H9 (cell line): ENCODE measurements at regions not wholly inside any gene's neighbourhood (a gene's known extent, or its start where the extent isn't known, plus 50 kb on each side); places are given as distances from the start of the nearest gene placed in this dataset.

Source experiments
- DNase-seq: peaks from one replicate; pipeline ENCODE4 v3.0.0-alpha.2; 2017
- H2AFZ ChIP-seq: one replicate; pipeline ENCODE4 v1.6.1; 2013; ENCODE audit warnings: mild to moderate bottlenecking, low read length, control low read depth, moderate library complexity
- H2AK5ac ChIP-seq: 2 replicates; pipeline ENCODE4 v1.6.1; 2013; ENCODE audit warnings: low read length, control low read depth, mixed read lengths; ENCODE audit not compliant: insufficient read length
- H2BK120ac ChIP-seq: one replicate; pipeline ENCODE4 v1.6.1; 2013; ENCODE audit warnings: low read depth, mild to moderate bottlenecking, low read length, control low read depth, inconsistent platforms; ENCODE audit not compliant: poor library complexity, severe bottlenecking
- H2BK12ac ChIP-seq: 2 replicates; pipeline ENCODE4 v1.6.1; 2013; ENCODE audit warnings: low read length, control low read depth, mixed read lengths, low read depth; ENCODE audit not compliant: insufficient read length
- H2BK15ac ChIP-seq: 2 replicates; pipeline ENCODE4 v1.6.1; 2013; ENCODE audit warnings: low read depth, low read length, control low read depth
- H2BK20ac ChIP-seq: one replicate; pipeline ENCODE4 v1.6.1; 2013; ENCODE audit warnings: low read depth, mild to moderate bottlenecking, low read length, control low read depth, inconsistent platforms; ENCODE audit not compliant: poor library complexity, severe bottlenecking
- H2BK5ac ChIP-seq: 2 replicates; pipeline ENCODE4 v1.6.1; 2013; ENCODE audit warnings: low read length, control low read depth, mixed read lengths; ENCODE audit not compliant: insufficient read length
- H3K14ac ChIP-seq: 2 replicates; pipeline ENCODE4 v1.6.1; 2013; ENCODE audit warnings: low read length, control low read depth; ENCODE audit not compliant: insufficient read depth
- H3K18ac ChIP-seq: 2 replicates; pipeline ENCODE4 v1.6.1; 2013; ENCODE audit warnings: low read depth, mild to moderate bottlenecking, mixed read lengths, low read length, control low read depth; ENCODE audit not compliant: insufficient read length
- H3K23ac ChIP-seq: 2 replicates; pipeline ENCODE4 v1.6.1; 2013; ENCODE audit warnings: low read length, control low read depth, mixed read lengths, low read depth; ENCODE audit not compliant: insufficient read length
- H3K23me2 ChIP-seq: 2 replicates; pipeline ENCODE4 v1.6.1; 2013; ENCODE audit warnings: low read depth, mild to moderate bottlenecking, mixed read lengths, low read length, control low read depth; ENCODE audit not compliant: insufficient read length, poor library complexity, severe bottlenecking
- H3K27ac ChIP-seq: 2 replicates; pipeline ENCODE4 v1.5.1; 2013; ENCODE audit warnings: low read length, control low read depth, mixed read lengths, low read depth; ENCODE audit not compliant: insufficient read length
- H3K27me3 ChIP-seq: 2 replicates; pipeline ENCODE4 v1.6.1; 2013; ENCODE audit warnings: low read length, control low read depth, inconsistent platforms; ENCODE audit not compliant: insufficient read depth
- H3K4ac ChIP-seq: 2 replicates; pipeline ENCODE4 v1.6.1; 2013; ENCODE audit warnings: low read depth, mild to moderate bottlenecking, control low read depth, inconsistent platforms, low read length, moderate library complexity
- H3K4me1 ChIP-seq: 2 replicates; pipeline ENCODE4 v1.6.1; 2013; ENCODE audit warnings: low read length, control low read depth, inconsistent platforms; ENCODE audit not compliant: insufficient read depth
- H3K4me2 ChIP-seq: 2 replicates; pipeline ENCODE4 v1.6.1; 2013; ENCODE audit warnings: low read length, control low read depth, mixed read lengths; ENCODE audit not compliant: insufficient read length, insufficient read depth
- H3K56ac ChIP-seq: 2 replicates; pipeline ENCODE4 v1.6.1; 2013; ENCODE audit warnings: low read depth, mild to moderate bottlenecking, mixed read lengths, low read length, control low read depth; ENCODE audit not compliant: insufficient read length
- H3K79me1 ChIP-seq: 2 replicates; pipeline ENCODE4 v1.6.1; 2013; ENCODE audit warnings: low read depth, mild to moderate bottlenecking, moderate library complexity, low read length, control low read depth, inconsistent platforms; ENCODE audit not compliant: insufficient read depth, poor library complexity, severe bottlenecking
- H3K79me2 ChIP-seq: 2 replicates; pipeline ENCODE4 v1.6.1; 2013; ENCODE audit warnings: low read length, control low read depth, inconsistent platforms; ENCODE audit not compliant: insufficient read depth
- H3K9ac ChIP-seq: 2 replicates; pipeline ENCODE4 v1.6.1; 2013; ENCODE audit warnings: low read length, control low read depth, mixed read lengths; ENCODE audit not compliant: insufficient read length; ENCODE audit errors: extremely low read depth
- H3K9me3 ChIP-seq: one replicate; pipeline ENCODE4 v1.6.1; 2013; ENCODE audit warnings: low read depth, low read length, inconsistent platforms; ENCODE audit not compliant: control insufficient read depth
- H3T11ph ChIP-seq: one replicate; pipeline ENCODE4 v1.6.1; 2013; ENCODE audit warnings: mild to moderate bottlenecking, low read length, control low read depth, inconsistent platforms
- H4K20me1 ChIP-seq: one replicate; pipeline ENCODE4 v1.6.1; 2013; ENCODE audit not compliant: control insufficient read depth, insufficient read length, insufficient read depth
- H4K5ac ChIP-seq: 2 replicates; pipeline ENCODE4 v1.6.1; 2013; ENCODE audit warnings: low read depth, mild to moderate bottlenecking, mixed read lengths, low read length, control low read depth; ENCODE audit not compliant: insufficient read length
- H4K8ac ChIP-seq: replicated peaks from 2 replicates; pipeline ENCODE4 v1.6.1; 2013; ENCODE audit warnings: low read length, control low read depth, mixed read lengths, low read depth; ENCODE audit not compliant: insufficient read length
- H4K91ac ChIP-seq: 2 replicates; pipeline ENCODE4 v1.6.1; 2013; ENCODE audit warnings: low read depth, mild to moderate bottlenecking, moderate library complexity, mixed read lengths, low read length, control low read depth; ENCODE audit not compliant: insufficient read length
- H3K27ac Mint-ChIP-seq, 3 experiments: 2 replicates in 2 of 3; 3 replicates in 1 of 3; pipeline ENCODE4 v1.8.0; 2020 to 2021; ENCODE audit warnings: mixed read lengths in 3 of 3, mild to moderate bottlenecking in 1 of 3, moderate library complexity in 1 of 3
- H3K27me3 Mint-ChIP-seq: 2 replicates; pipeline ENCODE4 v1.8.0; 2021; ENCODE audit warnings: low read depth, mild to moderate bottlenecking, moderate library complexity, mixed read lengths
- H3K36me3 Mint-ChIP-seq, 3 experiments: 2 replicates in 2 of 3; 3 replicates in 1 of 3; pipeline ENCODE4 v1.8.0; 2020 to 2021; ENCODE audit warnings: low read depth in 3 of 3, mixed read lengths in 3 of 3; ENCODE audit not compliant: insufficient read depth in 1 of 3
- H3K4me1 Mint-ChIP-seq, 2 experiments: 2 replicates each; pipeline ENCODE4 v1.8.0; 2020; ENCODE audit warnings: mixed read lengths in 2 of 2
- H3K4me3 Mint-ChIP-seq, 2 experiments: 2 replicates in 1 of 2; 3 replicates in 1 of 2; pipeline ENCODE4 v1.8.0; 2020 to 2021; ENCODE audit warnings: mild to moderate bottlenecking in 2 of 2, mixed read lengths in 2 of 2, moderate library complexity in 1 of 2
- H3K9me3 Mint-ChIP-seq, 2 experiments: 2 replicates in 1 of 2; 3 replicates in 1 of 2; pipeline ENCODE4 v1.8.0; 2020; ENCODE audit warnings: mild to moderate bottlenecking in 2 of 2, mixed read lengths in 2 of 2, moderate library complexity in 1 of 2
- CTCF ChIP-seq: fragments of 200-600 bp; sonication (generic); conservative IDR thresholded peaks from 3 replicates; pipeline ENCODE4 v1.8.0; 2021; ENCODE audit warnings: antibody characterized with exemption, mild to moderate bottlenecking
- WGBS: extraction: QIAGEN DNeasy Blood & Tissue Kit; methylation state at CpG from one replicate; pipeline ENCODE4 v1.1.7; 2013; ENCODE audit warnings: missing lambda C conversion rate, low lambda C conversion rate, mixed read lengths; ENCODE audit not compliant: insufficient read length; ENCODE audit errors: extremely low coverage; 5-methylcytosine and 5-hydroxymethylcytosine counted together

GRCh38 chr1:209454340-209454994 lies 129.0 kb upstream of the CAMK1G start:
- H3K27me3 ChIP-seq = no peaks in the 10 kb centered on the region
- H3K27ac ChIP-seq = no peak overlapping the region
- peaks cover 0 to 64% (median 4%) of the 10 kb centered on the region in 3 experiments; a peak in 3 of 7 replicates for H3K36me3 Mint-ChIP-seq
- no peak overlapping the region for H3K4ac ChIP-seq
- H4K8ac ChIP-seq = no peak overlapping the region
- no peak overlapping the region for H2BK15ac ChIP-seq
- H3K79me1 ChIP-seq = no peaks in the 10 kb centered on the region
- no peak overlapping the region for H2BK5ac ChIP-seq
- no peaks in the 10 kb centered on the region for H3K4me1 ChIP-seq
- no peak overlapping the region for H3K23ac ChIP-seq
- no peak for TF ChIP-seq CTCF
- no CpG with 5 or more reads among the region's 2 CpGs for WGBS
- no peak overlapping the region for H2BK20ac ChIP-seq
- H2BK120ac ChIP-seq = no peak overlapping the region
- no peak overlapping the region for H3K4me2 ChIP-seq
- peaks cover 3% of the 10 kb centered on the region in 2 experiments; a peak in 4 of 5 replicates for H3K9me3 Mint-ChIP-seq
- H3K79me2 ChIP-seq = no peaks in the 10 kb centered on the region
- no peak overlapping the region for H3K18ac ChIP-seq
- no peak overlapping the region for H3T11ph ChIP-seq
- no peak for DNase-seq
- H3K27ac Mint-ChIP-seq = no peak overlapping the region
- H3K4me1 Mint-ChIP-seq = peaks cover 12 to 58% of the 10 kb centered on the region in 2 experiments
- no peak overlapping the region for H3K56ac ChIP-seq
- no peak overlapping the region for H2AK5ac ChIP-seq
- no peaks in the 10 kb centered on the region for H3K9me3 ChIP-seq
- H4K5ac ChIP-seq = no peak overlapping the region
- H3K23me2 ChIP-seq = no peaks in the 10 kb centered on the region
- no peaks in the 10 kb centered on the region for H4K20me1 ChIP-seq
- H2BK12ac ChIP-seq = no peak overlapping the region
- no peak overlapping the region for H3K4me3 Mint-ChIP-seq
- no peak overlapping the region for H3K14ac ChIP-seq
- H4K91ac ChIP-seq = no peak overlapping the region
- H2AFZ ChIP-seq = no peak overlapping the region
- H3K9ac ChIP-seq = no peak overlapping the region
- no peaks in the 10 kb centered on the region; the same call in 1 of the 2 replicates for H3K27me3 Mint-ChIP-seq
